SK-N-SH treated with all-trans-retinoic acid at 6 μM for 48 hours (cell line): ENCODE measurements at regions not wholly inside any gene's neighbourhood (a gene's known extent, or its start where the extent isn't known, plus 50 kb on each side); places are given as distances from the start of the nearest gene placed in this dataset.

Experiments used
- ATAC-seq: fragments of 200-7000 bp; cut with Tn5 transposase; 3 replicates; pipeline ENCODE4 v1.9.1; 2020; ENCODE audit warnings: mild to moderate bottlenecking, moderate library complexity
- ARNTL ChIP-seq: fragments of 450-650 bp; formaldehyde crosslinking; IDR thresholded peaks from 2 replicates; pipeline ENCODE4 v1.5.0; 2020; ENCODE audit warnings: low read depth, mild to moderate bottlenecking, moderate library complexity, borderline replicate concordance
- BACH2 ChIP-seq: fragments of 250-450 bp; sonication (Bioruptor Pico); IDR thresholded peaks from 2 replicates; pipeline ENCODE4 v1.9.0; 2021; ENCODE audit warnings: mild to moderate bottlenecking, borderline replicate concordance
- CREB5 ChIP-seq: fragments of 250-450 bp; sonication (Bioruptor Pico); IDR thresholded peaks from 2 replicates; pipeline ENCODE4 v1.5.1; 2020; ENCODE audit warnings: low read depth, mild to moderate bottlenecking, moderate library complexity
- CSDC2 ChIP-seq: fragments of 250-450 bp; sonication (Bioruptor Pico); IDR thresholded peaks from 2 replicates; pipeline ENCODE4 v1.5.0; 2020; ENCODE audit warnings: mild to moderate bottlenecking, moderate library complexity
- ESRRG ChIP-seq: fragments of 250-450 bp; sonication (Bioruptor Pico); IDR thresholded peaks from 2 replicates; pipeline ENCODE4 v1.6.1; 2021; ENCODE audit warnings: mild to moderate bottlenecking
- GLIS3 ChIP-seq: fragments of 250-450 bp; sonication (Bioruptor Pico); IDR thresholded peaks from 2 replicates; pipeline ENCODE4 v1.5.0; 2020; ENCODE audit warnings: mild to moderate bottlenecking, moderate library complexity
- ISL1 ChIP-seq: fragments of 250-450 bp; sonication (Bioruptor Pico); IDR thresholded peaks from 2 replicates; pipeline ENCODE4 v2.1.2; 2022; ENCODE audit warnings: mild to moderate bottlenecking, moderate library complexity
- OSR1 ChIP-seq: fragments of 250-450 bp; sonication (Bioruptor Pico); IDR thresholded peaks from 2 replicates; pipeline ENCODE4 v1.8.0; 2022; ENCODE audit warnings: moderate library complexity, mild to moderate bottlenecking, inconsistent platforms
- POU6F1 ChIP-seq: fragments of 250-450 bp; sonication (Bioruptor Pico); IDR thresholded peaks from 2 replicates; pipeline ENCODE4 v1.8.0; 2021; ENCODE audit warnings: low read depth, mild to moderate bottlenecking, moderate library complexity, borderline replicate concordance
- PPARA ChIP-seq: fragments of 250-450 bp; sonication (Bioruptor Pico); IDR thresholded peaks from 2 replicates; pipeline ENCODE4 v1.5.0; 2020; ENCODE audit warnings: mild to moderate bottlenecking, borderline replicate concordance
- RARB ChIP-seq: fragments of 250-450 bp; sonication (Bioruptor Pico); IDR thresholded peaks from 2 replicates; pipeline ENCODE4 v1.8.0; 2021; ENCODE audit warnings: mild to moderate bottlenecking, moderate library complexity
- TCF4 ChIP-seq: fragments of 250-450 bp; sonication (Bioruptor Pico); IDR thresholded peaks from 2 replicates; pipeline ENCODE4 v1.8.0; 2021; ENCODE audit warnings: mild to moderate bottlenecking, moderate library complexity, borderline replicate concordance
- TSHZ2 ChIP-seq: fragments of 250-450 bp; sonication (Bioruptor Pico); IDR thresholded peaks from 2 replicates; pipeline ENCODE4 v1.5.0; 2020; ENCODE audit warnings: mild to moderate bottlenecking, moderate library complexity
- ZC3H10 ChIP-seq: fragments of 250-450 bp; sonication (Bioruptor Pico); IDR thresholded peaks from 2 replicates; pipeline ENCODE4 v1.5.1; 2021; ENCODE audit warnings: mild to moderate bottlenecking, moderate library complexity
- ZFP3 ChIP-seq: fragments of 250-450 bp; sonication (Bioruptor Pico); IDR thresholded peaks from 2 replicates; pipeline ENCODE4 v1.5.0; 2020; ENCODE audit warnings: mild to moderate bottlenecking, moderate library complexity
- ZFP30 ChIP-seq: fragments of 450-650 bp; formaldehyde crosslinking; IDR thresholded peaks from 2 replicates; pipeline ENCODE4 v1.5.0; 2022; ENCODE audit warnings: mild to moderate bottlenecking, moderate library complexity
- ZNF70 ChIP-seq: fragments of 450-650 bp; formaldehyde crosslinking; IDR thresholded peaks from 2 replicates; pipeline ENCODE4 v1.5.0; 2020; ENCODE audit warnings: mild to moderate bottlenecking, moderate library complexity
- ZNF8 ChIP-seq: fragments of 450-650 bp; formaldehyde crosslinking; IDR thresholded peaks from 2 replicates; pipeline ENCODE4 v1.5.0; 2020; ENCODE audit warnings: mild to moderate bottlenecking, moderate library complexity

- TF ChIP-seq ARNTL (CRISPR knock-in tag) (no peak), TSHZ2 (CRISPR knock-in tag) (no peak)
- TF ChIP-seq, all 23 proteins: peak for 0
- no peak for ATAC-seq
These were observed 336.0 kb downstream of the NUF2 start for GRCh38 chr1:163657719-163658118.

GRCh38 chr1:163661391-163661790 is 339.6 kb downstream of the NUF2 start:
- TF ChIP-seq CSDC2 (CRISPR knock-in tag) (no peak), ZFP3 (CRISPR knock-in tag) (no peak), POU6F1 (no peak), ARNTL (CRISPR knock-in tag) (no peak), TCF4 (CRISPR knock-in tag) (no peak), BACH2 (CRISPR knock-in tag) (no peak), ISL1 (CRISPR knock-in tag) (no peak), GLIS3 (CRISPR knock-in tag) (no peak), ZC3H10 (CRISPR knock-in tag) (no peak), CREB5 (CRISPR knock-in tag) (no peak), ZFP30 (CRISPR knock-in tag) (no peak)
- ATAC-seq = no peak

- no peak; the same call in 2 of the 3 replicates for ATAC-seq
- TF ChIP-seq GLIS3 (CRISPR knock-in tag) (no peak), POU6F1 (no peak), ZNF8 (CRISPR knock-in tag) (no peak)
These were observed 343.0 kb downstream of the NUF2 start for GRCh38 chr1:163664671-163665335.

- ATAC-seq = no peak
- TF ChIP-seq OSR1 (CRISPR knock-in tag) = no peak
- TF ChIP-seq CSDC2 (CRISPR knock-in tag) = no peak
- no peak for TF ChIP-seq ARNTL (CRISPR knock-in tag)
- no peak for TF ChIP-seq ZNF70
- TF ChIP-seq, all 23 proteins: peak for 0
These were observed 346.7 kb downstream of the NUF2 start for GRCh38 chr1:163668472-163668871.

- TF ChIP-seq GLIS3 (CRISPR knock-in tag) (no peak), TSHZ2 (CRISPR knock-in tag) (no peak), ZC3H10 (CRISPR knock-in tag) (no peak), OSR1 (CRISPR knock-in tag) (no peak), PPARA (CRISPR knock-in tag) (no peak), RARB (CRISPR knock-in tag) (no peak), ESRRG (CRISPR knock-in tag) (no peak), ZFP3 (CRISPR knock-in tag) (no peak)
- no peak for ATAC-seq
These were observed 349.4 kb downstream of the NUF2 start for GRCh38 chr1:163670989-163671757.
